Right atrium auricular region (tissue), 2 donors: ENCODE measurements at regions not wholly inside any gene's neighbourhood (a gene's known extent, or its start where the extent isn't known, plus 50 kb on each side); places are given as distances from the start of the nearest gene placed in this dataset.

Source experiments
- DNase-seq: peaks from one replicate; pipeline ENCODE4 v3.0.0-alpha.2; 2019; ENCODE audit warnings: low spot score
- H3K27ac ChIP-seq, 2 donors: fragments of 200-600 bp; sonication (generic); 1 replicate in 1 of 2; 2 replicates in 1 of 2; pipeline ENCODE4 v1.5.1; 2016 to 2019
- H3K27me3 ChIP-seq, 2 donors: fragments of 200-600 bp; sonication (generic); one replicate each; pipeline versions ENCODE4 v1.5.1 to v1.6.0; 2017 to 2019
- H3K36me3 ChIP-seq: fragments of 200-600 bp; sonication (generic); one replicate; pipeline ENCODE4 v1.5.1; 2016
- H3K4me1 ChIP-seq, 2 donors: fragments of 200-600 bp; sonication (generic); one replicate each; pipeline versions ENCODE4 v1.5.1 to v1.6.0; 2017 to 2019
- H3K4me3 ChIP-seq, 2 donors: fragments of 200-600 bp; sonication (generic); 1 replicate in 1 of 2; 2 replicates in 1 of 2; pipeline ENCODE4 v1.5.1; 2017 to 2019; ENCODE audit warnings: mild to moderate bottlenecking in 1 of 2, moderate library complexity in 1 of 2
- H3K9me3 ChIP-seq, 2 donors: fragments of 200-600 bp; sonication (generic); one replicate each; pipeline ENCODE4 v1.5.1; 2019
- CTCF ChIP-seq, 2 donors: fragments of 200-600 bp; sonication (generic); IDR thresholded peaks; one replicate each; pipeline ENCODE4 v1.5.1; 2019; ENCODE audit warnings: antibody characterized with exemption in 2 of 2

GRCh38 chr1:222045786-222046185 is 303.9 kb upstream of the DUSP10 start:
- no peak overlapping the region for H3K27ac ChIP-seq
- TF ChIP-seq CTCF (IDR thresholded peaks at IDR 0.05), result no peak
- DNase-seq, result no peak
- H3K27me3 ChIP-seq, result no peaks in the 10 kb centered on the region
- H3K4me1 ChIP-seq, result peaks cover 0 to 20% of the 10 kb centered on the region in 2 donors
- no peaks in the 10 kb centered on the region for H3K36me3 ChIP-seq
- no peak overlapping the region for H3K4me3 ChIP-seq
- no peaks in the 10 kb centered on the region for H3K9me3 ChIP-seq

GRCh38 chr1:222045236-222045635 is 303.3 kb upstream of the DUSP10 start:
- no peak overlapping the region for H3K27ac ChIP-seq
- peaks cover 0 to 24% of the 10 kb centered on the region in 2 donors for H3K4me1 ChIP-seq
- no peaks in the 10 kb centered on the region for H3K36me3 ChIP-seq
- no peak for TF ChIP-seq CTCF (IDR thresholded peaks at IDR 0.05)
- no peak for DNase-seq
- no peak overlapping the region for H3K4me3 ChIP-seq
- H3K27me3 ChIP-seq, result no peaks in the 10 kb centered on the region
- no peaks in the 10 kb centered on the region for H3K9me3 ChIP-seq

- no peak overlapping the region for H3K4me3 ChIP-seq
- no peaks in the 10 kb centered on the region for H3K36me3 ChIP-seq
- peaks cover 0 to 37% of the 10 kb centered on the region in 2 donors for H3K4me1 ChIP-seq
- DNase-seq, result no peak
- no peaks in the 10 kb centered on the region for H3K27me3 ChIP-seq
- no peaks in the 10 kb centered on the region for H3K9me3 ChIP-seq
- H3K27ac ChIP-seq, result peak overlapping the region; percentile 57 to 73
- no peak for TF ChIP-seq CTCF (IDR thresholded peaks at IDR 0.05)
Observed at GRCh38 chr1:222043444-222044292, 301.8 kb upstream of the DUSP10 start.

GRCh38 chr1:222042120-222042519 is 300.2 kb upstream of the DUSP10 start:
- Histone ChIP-seq H3K27ac (no peak overlapping the region), H3K4me3 (no peak overlapping the region)

GRCh38 chr1:222040955-222041354 is 299.1 kb upstream of the DUSP10 start:
- Histone ChIP-seq H3K27me3 (no peaks in the 10 kb centered on the region), H3K4me1 (peaks cover 0 to 54% of the 10 kb centered on the region in 2 donors), H3K27ac (peak overlapping the region in 1 of 2 donors; percentile 79), H3K9me3 (no peaks in the 10 kb centered on the region), H3K36me3 (no peaks in the 10 kb centered on the region), H3K4me3 (no peak overlapping the region)
- TF ChIP-seq CTCF (IDR thresholded peaks at IDR 0.05), result no peak
- no peak for DNase-seq

More at GRCh38 chr1:222042120-222042519, 300.2 kb upstream of the DUSP10 start:
- H3K9me3 ChIP-seq, result no peaks in the 10 kb centered on the region
- H3K36me3 ChIP-seq, result no peaks in the 10 kb centered on the region
- no peak for DNase-seq
- H3K27me3 ChIP-seq, result no peaks in the 10 kb centered on the region
- peaks cover 0 to 52% of the 10 kb centered on the region in 2 donors for H3K4me1 ChIP-seq
- no peak for TF ChIP-seq CTCF (IDR thresholded peaks at IDR 0.05)
